ENCODE measurements at regions not wholly inside any gene's neighbourhood (a gene's known extent, or its start where the extent isn't known, plus 50 kb on each side); places are given as distances from the start of the nearest gene placed in this dataset.

DNA sequence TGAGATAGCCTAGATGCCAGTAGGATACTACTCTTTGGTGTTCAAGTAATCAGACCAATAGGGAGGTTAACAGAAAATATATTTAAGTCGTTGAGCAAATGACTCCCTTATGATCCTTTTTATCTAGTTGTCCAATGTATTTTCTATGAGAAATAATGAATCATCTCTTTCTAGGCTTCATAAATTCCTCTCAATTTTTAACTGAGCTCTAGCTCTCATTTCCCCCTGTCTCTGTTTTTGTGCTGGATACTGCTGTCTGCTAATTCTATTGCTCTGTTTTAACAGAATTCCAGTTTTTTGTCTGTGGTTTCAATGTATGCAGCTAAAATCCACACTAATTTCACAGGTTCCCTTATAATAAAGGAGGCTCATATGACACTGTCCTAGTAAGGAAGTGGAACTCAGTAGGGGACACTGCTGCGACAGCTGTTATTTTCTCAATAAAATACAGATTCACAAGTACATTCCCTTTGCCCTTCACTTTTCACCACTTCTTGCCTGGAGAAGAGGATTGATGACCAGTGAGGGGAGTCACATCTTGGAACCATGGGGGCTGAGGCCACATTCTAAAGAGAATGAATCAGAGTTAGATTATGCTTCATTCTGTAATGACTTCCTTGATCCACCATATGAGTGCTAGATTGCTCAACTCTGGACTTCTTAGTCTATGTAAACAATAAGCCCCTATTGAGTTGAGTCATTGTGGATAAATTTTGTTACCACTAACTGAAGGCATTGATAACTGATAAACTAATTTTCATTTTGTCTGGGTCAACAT is 558.7 kb upstream of the KCNMB2 start:
- DNase-seq: no peak

DNA sequence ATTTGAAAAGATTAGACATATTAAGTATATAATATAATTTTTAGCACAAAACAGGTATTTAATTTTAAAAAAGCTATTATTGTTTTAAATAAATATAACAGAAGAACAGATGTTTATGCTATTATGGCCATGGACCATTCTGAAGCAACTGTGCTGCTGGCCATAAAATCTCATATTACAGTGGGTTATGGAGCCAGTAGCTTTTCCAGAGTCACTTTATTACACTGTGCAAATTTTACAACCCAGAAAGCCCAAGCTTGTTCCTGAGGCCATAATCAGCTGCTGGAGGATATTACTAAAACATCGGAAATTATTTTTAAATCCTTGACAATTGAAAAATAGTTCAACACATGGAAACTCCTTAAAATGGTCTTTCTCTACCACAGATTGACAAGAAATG is 557.3 kb upstream of the KCNMB2 start:
- no peak for DNase-seq

DNA sequence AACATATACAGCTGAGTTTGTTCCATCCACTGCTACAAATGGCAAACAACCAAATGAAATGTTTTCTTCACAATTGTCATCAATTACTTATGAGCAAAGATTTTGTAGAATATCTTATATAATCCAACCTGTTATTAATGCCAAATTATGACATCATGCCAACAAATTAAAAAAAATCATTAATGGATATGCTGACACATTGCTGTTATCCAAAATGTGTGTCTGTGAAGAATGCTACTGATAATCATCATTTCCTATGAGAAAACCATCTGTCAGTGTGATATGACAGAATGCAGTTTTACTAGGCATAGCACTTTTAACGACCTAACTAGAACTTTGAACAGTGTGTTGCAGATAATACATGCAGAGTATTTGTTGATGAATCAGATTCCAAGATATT is 556.5 kb upstream of the KCNMB2 start:
- no peak for DNase-seq

DNA sequence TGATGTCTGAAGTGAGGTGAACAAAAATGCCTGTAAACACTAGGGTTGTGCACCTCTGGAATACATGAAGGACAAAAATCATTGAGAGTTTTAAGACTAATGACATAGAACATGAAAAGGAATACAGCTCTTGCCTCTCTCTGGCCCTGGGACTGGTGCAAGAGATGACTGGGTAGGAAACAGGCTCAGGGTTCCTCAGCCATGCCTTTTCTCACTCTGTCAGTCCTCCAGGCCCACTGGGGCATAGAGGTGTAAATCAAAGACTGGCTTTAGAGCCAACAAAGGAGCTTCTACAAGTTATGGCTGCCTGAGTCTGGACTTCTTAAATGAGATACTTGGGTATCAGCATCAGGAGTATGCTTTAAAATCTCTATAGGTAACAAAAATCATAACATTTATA is 554.7 kb upstream of the KCNMB2 start:
- no peak for DNase-seq

DNA sequence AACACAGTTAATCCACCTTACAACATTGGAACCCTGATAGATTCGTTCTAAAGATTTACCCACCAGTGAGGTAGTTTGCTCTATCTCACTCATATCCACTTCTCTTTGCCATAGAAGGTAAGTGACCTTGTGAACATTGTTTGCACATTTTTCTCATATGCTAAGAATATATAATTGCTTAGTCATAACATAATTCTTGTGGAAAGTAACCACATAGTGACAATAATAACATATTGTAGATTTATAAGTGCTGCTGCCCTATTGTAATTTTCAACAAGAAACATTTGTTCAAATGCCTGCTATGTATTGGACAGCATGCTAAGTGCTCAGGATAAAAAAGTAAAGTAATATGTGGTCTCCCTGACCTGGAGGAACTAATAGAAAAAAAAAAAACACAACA is 554.2 kb upstream of the KCNMB2 start:
- DNase-seq: no peak

DNA sequence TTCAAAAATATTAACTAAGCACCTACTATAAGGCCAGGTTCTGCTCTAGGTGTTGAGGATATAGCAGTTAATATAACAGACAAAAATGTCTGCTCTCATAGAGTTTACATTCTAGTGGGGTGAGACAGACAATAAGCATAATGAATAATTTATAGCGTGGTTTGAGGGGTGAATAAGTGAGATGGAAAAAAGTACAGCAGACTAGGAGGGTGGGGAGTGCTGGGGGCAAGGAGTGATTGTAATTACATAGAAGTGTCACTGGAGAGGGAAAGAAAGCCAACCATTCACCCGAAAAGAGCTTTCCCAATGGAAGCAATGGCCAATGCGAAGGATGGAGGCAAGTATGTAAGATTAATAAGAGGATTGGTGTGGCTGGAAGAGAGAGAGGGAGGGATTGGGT is 552.9 kb upstream of the KCNMB2 start:
- DNase-seq: no peak

DNA sequence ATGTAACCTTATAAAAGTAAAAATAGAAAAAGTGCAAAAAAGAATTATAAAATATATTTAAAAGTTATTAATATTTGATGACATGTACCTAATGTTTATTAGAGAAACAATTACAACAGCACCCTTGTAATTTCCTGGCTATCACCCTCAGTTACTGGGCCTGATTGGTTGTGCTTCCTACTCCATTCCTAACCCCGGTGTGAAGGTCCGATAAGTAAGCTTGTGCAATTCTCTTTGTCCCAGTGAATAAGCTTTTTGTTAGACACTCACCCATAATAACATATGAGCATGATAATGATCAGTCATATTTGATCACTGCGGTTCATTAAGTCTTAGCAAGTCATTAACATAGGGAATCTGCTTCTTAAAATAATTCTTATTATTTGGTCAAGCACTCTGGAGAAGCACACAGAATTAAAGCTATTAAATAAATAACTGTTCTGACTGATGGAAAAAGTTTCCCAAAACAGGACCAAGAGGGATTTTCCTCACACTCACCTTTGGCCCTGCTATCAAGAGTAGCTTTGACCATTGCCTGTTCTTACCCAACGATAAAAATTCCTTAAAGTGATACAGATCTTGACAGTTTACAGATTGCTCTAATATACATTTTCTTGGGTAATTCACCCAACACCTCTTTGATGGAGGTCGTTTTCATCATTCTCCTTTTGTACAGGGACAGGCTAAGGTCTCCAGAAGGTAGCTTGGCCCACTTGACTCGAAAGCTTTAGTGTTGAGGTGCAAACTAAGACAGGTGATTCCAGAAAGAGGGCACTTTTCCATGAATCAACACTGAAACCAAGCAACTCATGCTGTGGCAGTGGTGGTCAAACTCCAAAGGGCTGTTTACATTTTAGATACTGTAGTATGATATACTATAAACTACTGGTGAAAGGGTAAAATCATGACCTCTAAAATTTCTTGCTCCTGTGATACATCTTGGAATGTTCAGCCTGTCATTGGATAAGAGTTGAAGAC is 543.0 kb upstream of the KCNMB2 start:
- DNase-seq: no peak

DNA sequence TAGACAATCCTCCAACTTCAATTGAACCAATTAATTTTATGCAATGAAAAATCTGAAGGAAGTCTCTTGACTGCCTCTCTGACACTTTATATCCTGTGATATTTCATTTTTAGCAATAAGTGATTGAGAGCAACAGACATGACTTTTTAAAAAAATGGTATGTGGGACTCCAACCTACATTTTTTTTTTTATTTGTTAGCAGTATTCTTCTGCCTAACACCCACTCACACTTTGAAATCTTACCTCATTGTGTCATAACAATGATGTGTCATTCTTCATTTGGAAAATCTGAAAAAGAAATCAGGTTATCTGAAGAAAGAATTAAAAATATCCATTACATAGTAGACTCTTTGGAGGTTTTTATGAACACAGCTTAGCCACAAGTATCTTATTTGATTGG is 541.3 kb upstream of the KCNMB2 start:
- no peak for DNase-seq

DNA sequence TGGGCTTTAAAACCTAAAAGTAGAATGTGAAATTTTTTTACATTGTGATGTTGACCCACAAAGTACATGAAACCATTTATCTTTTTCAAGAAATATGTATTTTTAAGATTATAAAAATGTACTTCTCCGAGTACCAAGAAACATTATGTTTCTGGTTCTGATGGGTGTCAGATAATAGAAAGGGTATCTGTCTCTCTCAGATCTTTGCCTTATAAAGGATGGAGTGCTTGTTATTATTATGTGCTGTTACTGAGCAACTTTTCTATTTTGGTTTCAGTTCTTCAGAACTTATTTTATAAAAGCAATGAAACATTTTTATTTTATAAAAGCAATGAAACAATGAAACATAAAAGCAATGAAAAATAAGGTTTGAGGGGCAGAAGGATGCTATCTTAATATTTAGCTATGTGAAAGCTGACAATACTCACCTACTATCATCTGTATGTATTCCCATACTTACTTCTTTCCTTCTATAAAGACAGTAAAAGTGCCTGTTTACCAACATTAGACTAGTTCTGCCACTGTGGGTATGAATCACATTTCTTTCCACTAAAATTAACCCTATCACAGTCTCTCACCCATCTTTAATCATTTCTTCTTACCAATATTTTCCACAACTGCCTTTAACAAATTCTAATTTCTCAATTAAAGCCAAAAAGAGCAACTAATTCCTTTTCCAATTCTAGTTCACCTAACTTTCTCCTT is 540.7 kb upstream of the KCNMB2 start:
- DNase-seq: no peak

DNA sequence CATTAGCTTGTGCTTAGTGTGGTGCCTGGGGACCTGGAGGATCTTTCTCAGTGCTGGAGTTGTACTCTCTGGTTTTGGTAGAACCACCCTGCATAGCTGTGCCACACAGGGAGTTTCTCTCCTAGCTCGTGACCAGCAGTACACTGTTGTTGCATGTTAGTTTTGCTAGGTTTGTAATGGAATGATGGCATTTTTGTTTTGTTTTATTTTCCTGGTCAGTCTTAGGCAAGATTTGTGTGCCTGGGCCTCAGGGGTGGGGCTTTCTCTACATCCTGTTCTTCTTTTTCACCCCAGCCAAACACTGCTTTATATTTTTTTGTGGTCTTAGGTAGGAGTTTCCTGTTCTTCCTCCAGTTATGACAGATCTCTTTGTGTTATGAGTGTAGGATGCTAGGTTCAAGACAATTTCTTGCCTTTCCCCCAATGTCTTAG is 534.5 kb upstream of the KCNMB2 start:
- DNase-seq: no peak

DNA sequence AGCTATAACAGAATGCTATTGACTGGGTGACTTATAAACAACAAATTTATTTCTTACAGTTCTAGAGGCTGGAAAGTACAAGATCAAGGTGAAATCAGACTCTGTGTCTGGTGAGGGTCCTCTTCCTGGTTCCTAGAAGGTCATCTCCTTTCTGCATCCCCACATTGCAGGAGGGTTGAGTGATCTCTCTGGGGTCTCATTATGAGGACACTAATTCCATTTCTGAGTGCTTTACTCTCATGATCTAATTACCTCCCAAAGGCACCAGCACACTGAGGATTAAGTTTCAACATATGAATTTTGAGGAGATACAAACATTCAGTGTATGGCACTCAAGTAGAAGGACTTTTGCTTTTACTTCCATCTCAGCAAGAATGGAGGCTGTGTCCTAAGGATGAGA is 534.1 kb upstream of the KCNMB2 start:
- DNase-seq: no peak

DNA sequence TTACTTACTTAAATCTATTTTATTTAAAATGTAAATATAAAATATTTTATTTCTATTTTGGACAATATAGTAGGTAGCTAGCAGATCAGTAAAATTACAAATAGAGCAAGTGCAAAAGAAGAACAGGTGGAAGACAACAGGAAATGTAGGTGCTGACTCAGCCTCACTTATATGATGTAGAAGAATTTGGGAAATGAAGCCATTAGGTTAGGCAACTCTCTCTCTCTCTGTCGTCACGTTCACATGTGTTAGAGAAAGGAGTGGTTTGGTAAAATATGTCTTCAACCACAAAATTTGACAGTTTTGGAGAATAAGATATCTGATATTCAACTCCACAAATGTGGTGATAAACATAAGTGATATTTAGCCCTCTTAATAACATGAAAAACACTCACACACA is 532.5 kb upstream of the KCNMB2 start:
- no peak for DNase-seq

DNA sequence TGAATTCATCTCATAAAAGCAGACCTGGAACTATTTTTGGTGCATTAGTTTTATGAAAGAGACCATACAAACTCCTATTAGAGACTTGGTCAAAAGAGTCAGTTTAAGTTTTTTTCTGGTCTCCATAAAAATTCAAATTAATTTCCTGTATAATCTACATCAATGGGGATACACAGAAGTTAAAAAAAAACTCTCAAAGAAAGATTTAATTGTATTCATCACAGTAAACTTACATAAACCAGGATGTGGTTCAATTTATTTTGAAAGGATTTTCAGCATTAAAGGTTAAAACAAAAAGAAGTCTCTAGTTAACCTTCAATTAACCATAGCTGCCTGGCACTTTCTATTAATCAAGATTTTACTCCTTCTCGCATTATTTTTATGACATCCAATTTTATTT is 530.3 kb upstream of the KCNMB2 start:
- no peak for DNase-seq

DNA sequence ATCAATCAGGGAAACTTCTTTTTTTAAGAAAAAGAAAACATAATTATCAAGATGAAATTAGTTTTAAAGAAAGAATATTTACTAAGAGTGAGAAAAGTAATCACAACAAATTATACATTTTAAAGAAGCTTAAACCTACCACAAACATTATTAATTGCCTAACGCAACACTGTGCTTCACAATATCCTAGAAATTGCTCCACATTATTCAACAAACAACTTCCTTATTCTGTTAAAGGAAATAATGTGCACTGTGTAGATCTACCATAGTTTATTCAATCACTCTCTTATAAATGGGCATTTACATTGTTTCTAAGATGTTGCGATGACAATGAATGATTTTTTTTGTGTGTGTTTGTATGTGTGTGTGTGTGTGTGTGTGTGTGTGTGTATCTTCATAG is 525.9 kb upstream of the KCNMB2 start:
- no peak for DNase-seq

DNA sequence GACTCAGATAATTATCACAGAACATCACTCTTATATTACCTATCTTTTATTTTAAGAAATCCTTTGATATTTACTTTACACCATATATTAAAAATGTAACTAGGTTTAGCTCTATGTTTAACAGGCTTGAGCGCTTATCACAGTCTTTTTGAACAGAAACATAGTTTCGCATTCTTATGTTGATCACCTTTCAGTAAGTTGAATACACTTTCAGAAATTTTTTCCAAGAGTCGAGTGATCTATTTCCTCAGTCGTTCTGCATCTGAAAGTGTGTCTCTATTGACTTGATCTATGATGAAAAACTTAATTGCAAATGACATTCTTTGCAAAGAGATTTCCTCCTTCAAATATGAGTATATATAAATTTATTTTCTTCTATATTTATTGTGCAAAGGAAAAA is 516.6 kb upstream of the KCNMB2 start:
- DNase-seq: no peak

DNA sequence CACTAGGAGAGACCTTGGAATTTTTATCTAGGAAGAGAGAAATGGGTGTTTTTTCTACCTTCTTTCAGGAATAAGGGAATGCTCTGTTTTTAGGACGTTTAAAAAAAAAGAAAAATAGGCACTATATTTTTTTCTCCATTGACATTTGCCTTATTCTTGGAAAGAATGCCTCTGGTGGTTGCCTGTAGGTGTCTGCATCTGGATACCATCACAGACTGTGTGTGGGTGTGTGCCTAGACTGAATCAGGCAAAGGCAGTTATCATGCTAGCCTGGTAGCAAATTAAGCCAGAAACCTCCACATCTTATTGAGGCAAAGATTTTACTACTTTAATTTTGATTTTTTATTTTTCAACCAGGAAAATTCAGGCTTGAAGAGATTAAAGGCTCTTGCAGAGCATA is 513.6 kb upstream of the KCNMB2 start:
- DNase-seq: no peak

DNA sequence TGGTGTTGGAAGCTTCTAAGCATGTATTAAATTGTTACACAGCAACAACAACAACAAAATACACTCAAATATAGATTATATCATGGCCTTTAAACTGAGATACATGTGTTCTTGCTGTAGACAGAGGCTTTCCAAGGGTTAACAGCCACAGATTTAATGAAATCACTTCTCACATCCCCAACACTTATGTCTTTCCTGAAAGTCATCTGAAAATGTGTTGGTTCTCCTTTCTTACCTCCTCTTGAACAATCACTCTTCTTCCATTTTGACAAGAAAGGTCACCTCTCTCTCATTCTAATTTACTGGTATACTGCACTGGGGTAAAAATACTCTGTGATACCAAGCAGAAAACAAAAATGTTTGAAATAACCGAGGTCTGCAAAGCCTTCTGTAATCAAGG is 507.3 kb upstream of the KCNMB2 start:
- DNase-seq: no peak

DNA sequence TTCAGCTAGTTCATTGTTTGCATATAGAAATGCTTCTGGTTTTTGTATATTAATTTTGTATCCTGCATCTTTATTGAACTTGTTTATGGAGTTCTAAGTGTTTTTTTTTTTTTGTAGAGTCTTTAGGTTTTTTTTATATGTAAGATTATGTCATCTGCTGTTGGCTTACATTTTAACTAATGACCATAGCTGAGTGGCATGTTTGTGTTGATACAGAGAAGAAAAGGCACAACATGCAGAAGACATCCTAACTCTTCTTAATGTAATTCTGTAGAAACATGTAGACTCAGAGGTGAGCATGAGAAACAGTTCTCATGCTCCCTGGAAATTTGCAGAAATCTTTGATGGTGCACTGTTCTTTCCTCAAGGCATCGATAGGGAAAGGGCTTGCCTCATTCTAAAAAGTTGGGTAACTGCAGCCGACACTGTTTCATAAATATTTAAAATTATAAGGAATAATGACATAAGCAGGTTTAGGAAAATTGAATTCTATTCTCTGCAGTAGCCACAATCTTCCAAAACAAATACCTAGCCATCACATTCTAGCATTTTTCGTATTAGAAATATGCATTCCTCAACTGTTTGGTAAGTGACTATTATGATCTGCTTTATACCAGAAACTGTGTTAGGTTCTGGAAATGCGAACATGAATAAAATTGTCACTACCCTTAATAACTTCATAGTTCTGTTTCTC is 499.6 kb upstream of the KCNMB2 start:
- no peak for DNase-seq

DNA sequence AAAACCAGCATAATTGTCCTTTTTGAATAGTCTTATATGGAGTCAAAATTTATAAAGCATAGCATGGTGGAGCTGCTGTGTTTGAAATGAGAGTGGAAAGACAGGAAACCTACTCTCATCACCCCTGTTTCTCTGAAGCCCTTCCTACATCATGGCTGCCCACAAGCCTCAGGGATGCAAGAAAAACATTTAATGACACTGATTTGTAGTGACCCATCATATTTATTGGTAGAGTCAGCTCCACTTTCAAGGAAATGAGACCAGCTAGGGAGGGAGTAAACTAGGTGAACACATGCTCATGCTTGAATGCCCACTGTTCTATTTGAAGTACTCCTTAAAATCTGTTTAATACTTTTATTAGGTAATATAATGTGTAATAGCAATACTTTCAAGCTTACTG is 494.3 kb upstream of the KCNMB2 start:
- no peak for DNase-seq

DNA sequence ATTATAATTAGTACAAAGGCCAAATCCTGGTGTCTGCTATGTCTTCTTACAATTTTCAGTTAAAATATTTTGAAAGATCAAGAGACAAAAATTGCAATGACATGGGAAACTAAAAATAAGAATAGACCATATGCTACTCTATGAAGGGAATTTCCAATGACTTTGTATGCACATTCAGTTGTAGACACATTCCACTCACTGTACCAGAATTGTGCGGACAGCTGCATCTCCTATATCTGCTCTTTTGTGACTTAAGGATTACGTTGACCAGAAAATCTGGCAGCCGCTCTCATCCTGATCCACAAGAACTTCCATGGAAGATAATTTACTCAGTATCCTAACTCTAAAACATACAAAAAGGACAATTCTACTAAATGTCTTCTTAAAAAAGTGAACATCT is 493.9 kb upstream of the KCNMB2 start:
- no peak for DNase-seq

DNA sequence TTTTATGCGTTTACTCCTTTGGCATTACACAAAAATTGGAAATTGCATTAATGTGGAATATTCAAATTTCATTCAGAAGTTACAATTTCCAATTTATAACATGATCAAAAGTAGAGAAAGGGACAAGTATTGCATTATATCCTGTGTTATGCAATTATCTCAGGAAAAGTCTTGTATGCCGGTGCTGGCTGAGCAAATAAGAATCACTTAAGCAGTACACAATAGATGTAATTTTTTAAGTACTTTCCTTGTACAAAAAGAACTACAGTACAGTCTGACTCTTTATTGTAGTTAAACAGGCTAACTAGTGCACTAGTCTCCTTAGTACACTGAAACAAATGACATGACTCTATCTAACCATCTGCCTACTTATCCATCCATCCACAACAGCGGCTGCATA is 493.2 kb upstream of the KCNMB2 start:
- DNase-seq: no peak

DNA sequence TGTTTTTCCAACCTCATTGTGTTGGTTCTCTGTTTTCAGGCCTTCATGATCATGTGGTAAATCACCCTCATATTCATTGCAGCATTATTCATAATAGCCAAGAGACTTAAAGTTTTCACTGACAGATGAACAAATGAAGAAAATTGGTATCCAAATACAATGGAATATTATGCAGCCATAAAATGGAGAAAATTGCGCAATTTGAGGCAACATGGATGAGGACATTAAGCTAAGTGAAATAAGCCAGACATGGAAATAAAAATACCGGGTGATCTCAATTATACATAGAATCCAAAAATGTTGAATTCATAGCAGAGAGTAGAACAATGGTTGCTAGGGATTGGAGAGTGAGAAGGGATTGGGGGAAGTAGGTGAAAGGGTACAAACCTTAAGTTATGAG is 491.9 kb upstream of the KCNMB2 start:
- no peak for DNase-seq

DNA sequence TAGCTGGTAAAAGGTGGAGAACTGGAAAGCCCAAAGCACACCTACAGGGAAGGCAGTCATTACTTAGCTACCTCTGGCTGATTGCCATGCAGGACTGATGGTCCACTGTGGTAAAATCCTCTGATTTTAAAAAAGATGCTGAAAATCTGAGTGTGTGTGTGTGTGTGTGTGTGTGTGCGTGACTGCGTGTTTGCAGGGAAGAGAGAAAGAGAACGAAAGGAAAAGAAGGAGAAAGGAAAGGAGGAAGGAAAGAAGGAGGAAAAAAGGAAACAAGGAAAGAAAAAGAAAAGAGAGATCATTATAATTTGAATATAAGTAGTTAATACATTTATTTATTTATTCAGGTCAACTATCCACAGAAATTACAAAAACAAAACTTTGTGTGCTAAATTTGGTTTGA is 488.7 kb upstream of the KCNMB2 start:
- no peak for DNase-seq
